HEK293 (cell line): ENCODE measurements at regions not wholly inside any gene's neighbourhood (a gene's known extent, or its start where the extent isn't known, plus 50 kb on each side); places are given as distances from the start of the nearest gene placed in this dataset.

Source experiments
- CTCF ChIA-PET: fragments of 350-600 bp; formaldehyde crosslinking; extraction: SDS; loops from one replicate; lab custom pipeline; 2021; ENCODE audit warnings: antibody characterized with exemption; lab: Yijun Ruan, JAX
- POLR2A ChIA-PET: fragments of 300-600 bp; formaldehyde crosslinking; extraction: SDS; loops from one replicate; lab custom pipeline; 2020; ENCODE audit warnings: antibody characterized with exemption, inconsistent platforms; lab: Yijun Ruan, JAX
- H3K27ac ChIP-seq: fragments of 200-500 bp; sonication (Bioruptor generic); 2 replicates; pipeline ENCODE4 v1.5.1; 2014; ENCODE audit warnings: low read depth, low read length, control low read depth, inconsistent platforms; ENCODE audit errors: extremely low read depth
- H3K36me3 ChIP-seq, 2 experiments: fragments of 200-500 bp in 1 of 2; sonication (Bioruptor generic) in 1 of 2; 1 replicate in 1 of 2; 2 replicates in 1 of 2; pipeline ENCODE4 v1.5.1; 2014 to 2017; ENCODE audit warnings: inconsistent platforms in 2 of 2, low read length in 2 of 2; ENCODE audit not compliant: control insufficient read depth in 2 of 2, insufficient read depth in 1 of 2
- H3K4me1 ChIP-seq: fragments of 200-500 bp; sonication (Bioruptor generic); 2 replicates; pipeline ENCODE4 v1.5.1; 2014; ENCODE audit warnings: mild to moderate bottlenecking, low read length, inconsistent platforms; ENCODE audit not compliant: control insufficient read depth, insufficient read depth
- H3K4me3 ChIP-seq: 2 replicates; pipeline ENCODE4 v1.5.1; 2011; ENCODE audit warnings: low read depth, mild to moderate bottlenecking, control low read depth, low read length, moderate library complexity
- H3K9me3 ChIP-seq: fragments of 200-500 bp; sonication (Bioruptor generic); 2 replicates; pipeline ENCODE4 v1.5.1; 2014; ENCODE audit warnings: low read depth, low read length, inconsistent platforms; ENCODE audit not compliant: control insufficient read depth, insufficient read depth
- ELK4 ChIP-seq: IDR thresholded peaks from 2 replicates; pipeline ENCODE4 v1.6.1; 2011; ENCODE audit warnings: mild to moderate bottlenecking, low read depth, low read length, borderline replicate concordance
- GLI2 ChIP-seq: fragments of 450-650 bp; formaldehyde crosslinking; IDR thresholded peaks from 2 replicates; pipeline ENCODE4; 2017; ENCODE audit warnings: missing biosample characterization, missing genetic modification characterization, low read depth, borderline replicate concordance
- GLI4 ChIP-seq: fragments of 450-650 bp; formaldehyde crosslinking; IDR thresholded peaks from 2 replicates; pipeline ENCODE4 v1.5.1; 2016; ENCODE audit warnings: missing biosample characterization, missing genetic modification characterization
- HOXA7 ChIP-seq: sonication (generic); formaldehyde crosslinking; IDR thresholded peaks from 2 replicates; pipeline ENCODE4 v1.8.1; 2022; ENCODE audit warnings: missing genetic modification reagents, borderline replicate concordance
- PBX3 ChIP-seq: sonication (generic); formaldehyde crosslinking; IDR thresholded peaks from 2 replicates; pipeline ENCODE4 v1.8.1; 2022; ENCODE audit warnings: mild to moderate bottlenecking, moderate library complexity, missing genetic modification reagents
- PRDM6 ChIP-seq: fragments of 450-650 bp; formaldehyde crosslinking; IDR thresholded peaks from 2 replicates; pipeline ENCODE4 v1.5.1; 2017; ENCODE audit warnings: missing biosample characterization, missing genetic modification characterization
- ZBTB44 ChIP-seq: fragments of 450-650 bp; IDR thresholded peaks from 2 replicates; pipeline ENCODE4 v1.5.1; 2018; ENCODE audit warnings: missing biosample characterization, mild to moderate bottlenecking, missing genetic modification characterization
- ZFP3 ChIP-seq: fragments of 450-650 bp; formaldehyde crosslinking; IDR thresholded peaks from 2 replicates; pipeline ENCODE4 v1.5.1; 2016; ENCODE audit warnings: low read depth, missing biosample characterization, missing genetic modification characterization
- ZNF138 ChIP-seq: fragments of 450-650 bp; formaldehyde crosslinking; IDR thresholded peaks from 2 replicates; pipeline ENCODE4 v1.5.1; 2016; ENCODE audit warnings: missing biosample characterization, missing genetic modification characterization, borderline replicate concordance
- ZNF146 ChIP-seq: fragments of 450-650 bp; formaldehyde crosslinking; IDR thresholded peaks from 2 replicates; pipeline ENCODE4 v1.5.1; 2016; ENCODE audit warnings: missing biosample characterization, missing genetic modification characterization
- ZNF169 ChIP-seq: fragments of 450-650 bp; formaldehyde crosslinking; IDR thresholded peaks from 2 replicates; pipeline ENCODE4 v1.5.1; 2016; ENCODE audit warnings: missing biosample characterization, missing genetic modification characterization
- ZNF184 ChIP-seq: fragments of 450-650 bp; IDR thresholded peaks from 2 replicates; pipeline ENCODE4 v1.5.1; 2018; ENCODE audit warnings: missing biosample characterization, mild to moderate bottlenecking, missing genetic modification characterization
- ZNF248 ChIP-seq: fragments of 450-650 bp; formaldehyde crosslinking; IDR thresholded peaks from 2 replicates; pipeline ENCODE4 v1.5.1; 2017; ENCODE audit warnings: missing biosample characterization, missing genetic modification characterization
- ZNF280D ChIP-seq: fragments of 450-650 bp; formaldehyde crosslinking; IDR thresholded peaks from 2 replicates; pipeline ENCODE4 v1.5.1; 2016; ENCODE audit warnings: missing biosample characterization, missing genetic modification characterization
- ZNF398 ChIP-seq: fragments of 450-650 bp; formaldehyde crosslinking; IDR thresholded peaks from 2 replicates; pipeline ENCODE4 v1.5.1; 2017; ENCODE audit warnings: missing biosample characterization, missing genetic modification characterization
- ZNF473 ChIP-seq: fragments of 450-650 bp; formaldehyde crosslinking; IDR thresholded peaks from 2 replicates; pipeline ENCODE4 v1.5.1; 2017; ENCODE audit warnings: missing biosample characterization, missing genetic modification characterization
- ZNF548 ChIP-seq: fragments of 450-650 bp; formaldehyde crosslinking; IDR thresholded peaks from 2 replicates; pipeline ENCODE4 v1.5.1; 2016; ENCODE audit warnings: missing biosample characterization, missing genetic modification characterization
- ZNF560 ChIP-seq: fragments of 450-650 bp; formaldehyde crosslinking; IDR thresholded peaks from 2 replicates; pipeline ENCODE4 v1.5.1; 2017; ENCODE audit warnings: missing biosample characterization, missing genetic modification characterization, borderline replicate concordance
- ZNF561 ChIP-seq: fragments of 450-650 bp; IDR thresholded peaks from 2 replicates; pipeline ENCODE4 v1.5.1; 2018; ENCODE audit warnings: missing biosample characterization, missing genetic modification characterization, borderline replicate concordance
- ZNF677 ChIP-seq: fragments of 450-650 bp; IDR thresholded peaks from 2 replicates; pipeline ENCODE4 v1.5.0; 2018; ENCODE audit warnings: missing biosample characterization, mild to moderate bottlenecking, missing genetic modification characterization, moderate library complexity
- ZSCAN23 ChIP-seq: fragments of 450-650 bp; formaldehyde crosslinking; IDR thresholded peaks from 2 replicates; pipeline ENCODE4 v1.5.1; 2016; ENCODE audit warnings: missing biosample characterization, missing genetic modification characterization

GRCh38 chr13:33610438-33611120 lies 207.4 kb upstream of the RFC3 start (continued):
- TF ChIP-seq ZNF248 (tag by site-specific recombination) (no peak), ZNF560 (tag by site-specific recombination) (no peak), GLI4 (tag by site-specific recombination) (no peak), ZNF146 (tag by site-specific recombination) (no peak), GLI2 (tag by site-specific recombination) (no peak), ZNF561 (no peak), PRDM6 (tag by site-specific recombination) (no peak), ZNF184 (tag by site-specific recombination) (no peak), ZSCAN23 (tag by site-specific recombination) (no peak), ZNF473 (tag by site-specific recombination) (no peak), ZFP3 (tag by site-specific recombination) (no peak)

- no peak overlapping the region for H3K4me3 ChIP-seq
- ChIA-PET POLR2A (no interaction called here), CTCF (no interaction called here)
- no peak for TF ChIP-seq HOXA7 (CRISPR knock-in tag)
- TF ChIP-seq ZNF398 (tag by site-specific recombination): no peak
- TF ChIP-seq ZNF280D (tag by site-specific recombination): no peak
- TF ChIP-seq ZNF677 (tag by site-specific recombination): no peak
- no peak for TF ChIP-seq ZNF169 (tag by site-specific recombination)
- TF ChIP-seq ZNF138 (tag by site-specific recombination): no peak
- TF ChIP-seq ELK4: no peak
- TF ChIP-seq PBX3 (CRISPR knock-in tag): no peak
- TF ChIP-seq ZNF548 (tag by site-specific recombination): no peak
- TF ChIP-seq ZNF248 (tag by site-specific recombination): no peak
- TF ChIP-seq ZBTB44 (tag by site-specific recombination): no peak
- no peaks in the 10 kb centered on the region for H3K4me1 ChIP-seq
- no peak overlapping the region for H3K27ac ChIP-seq
- H3K9me3 ChIP-seq: no peaks in the 10 kb centered on the region
- no peaks in the 10 kb centered on the region for H3K36me3 ChIP-seq
These were observed 206.7 kb upstream of the RFC3 start for GRCh38 chr13:33611121-33611805.
